ENCODE measurements at regions not wholly inside any gene's neighbourhood (a gene's known extent, or its start where the extent isn't known, plus 50 kb on each side); places are given as distances from the start of the nearest gene placed in this dataset.
"Not testable (repeated sequence)": the region's sequence is repeated elsewhere in the genome, so short reads cannot be mapped to it uniquely, and the experiment has no call there.

DNA sequence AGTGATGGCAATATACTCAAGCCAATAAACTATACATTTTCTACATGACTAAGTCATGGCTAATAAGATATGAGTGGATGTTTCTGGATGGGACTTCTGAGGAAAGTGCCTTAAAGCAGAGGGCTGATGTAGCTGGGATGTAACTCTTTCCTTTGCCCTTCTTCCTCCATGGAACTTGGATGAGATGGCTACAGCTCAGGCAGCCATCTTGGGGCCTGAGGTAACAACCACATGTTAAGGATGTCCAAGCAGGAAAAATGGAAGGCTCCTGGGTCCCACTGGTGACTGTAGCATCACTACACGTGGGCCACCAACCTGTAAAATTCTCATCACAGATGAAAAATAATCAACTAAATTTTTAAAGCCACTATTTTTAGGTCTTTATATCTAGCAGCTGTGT is 54.4 kb upstream of the GRIP1 start:
- no peak for DNase-seq

DNA sequence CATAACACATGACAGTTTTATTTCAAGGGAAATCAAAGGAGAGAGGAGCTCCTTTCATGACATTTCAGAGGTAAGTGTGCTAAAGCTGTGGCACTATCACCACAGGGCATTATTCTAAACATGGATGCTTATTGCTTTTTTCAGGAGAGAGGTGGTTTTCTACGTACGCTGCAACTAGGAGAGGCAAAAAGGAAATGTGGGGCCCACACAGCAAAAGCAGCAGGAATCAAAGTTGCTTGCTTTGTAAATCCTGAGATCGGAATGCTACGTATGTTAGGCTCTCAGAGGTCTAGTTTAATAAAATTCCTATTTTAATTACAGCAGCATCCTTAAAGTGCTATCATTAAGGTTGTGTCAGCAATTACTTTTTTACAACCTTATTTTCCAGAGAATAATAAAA is 55.0 kb upstream of the GRIP1 start:
- no peak for DNase-seq

DNA sequence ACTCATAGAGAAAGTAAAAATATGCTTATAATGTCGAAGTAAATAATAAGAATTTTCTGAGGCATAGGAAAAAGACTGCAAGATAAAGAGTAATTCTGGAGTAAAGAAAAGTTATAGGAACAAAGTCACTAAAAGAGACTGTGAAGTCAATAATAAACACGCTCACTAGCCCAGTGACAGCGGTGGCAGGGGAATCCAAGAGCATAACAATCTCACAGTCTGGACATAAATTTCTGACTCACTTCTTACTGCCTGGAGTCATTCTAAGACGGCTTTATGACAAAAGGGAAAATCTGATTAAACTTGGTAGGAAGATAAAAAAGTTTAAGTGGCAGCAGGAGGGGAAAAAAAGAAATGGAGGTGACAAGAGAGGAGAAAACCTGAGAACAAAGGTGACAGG is 56.4 kb upstream of the GRIP1 start:
- no peak for DNase-seq

DNA sequence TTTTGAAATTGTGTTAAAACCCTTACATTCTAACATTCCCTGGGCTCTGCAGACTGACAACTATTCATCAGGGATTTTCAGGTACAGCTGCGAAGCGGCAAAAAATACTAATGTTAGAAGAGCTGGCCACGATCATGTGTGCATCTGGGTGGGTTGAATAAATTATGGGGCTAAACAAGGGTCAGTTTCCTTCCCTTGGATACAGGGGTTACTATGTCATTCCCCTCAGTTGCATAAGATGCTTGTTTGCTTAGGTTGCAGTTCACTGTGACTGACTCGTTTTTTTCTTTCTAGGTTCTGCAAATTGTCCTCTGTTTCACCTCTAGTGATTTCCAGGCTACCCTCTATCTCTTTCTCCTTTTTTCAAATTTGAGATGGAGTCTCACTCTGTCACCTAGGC is 58.1 kb upstream of the GRIP1 start:
- no peak for DNase-seq

DNA sequence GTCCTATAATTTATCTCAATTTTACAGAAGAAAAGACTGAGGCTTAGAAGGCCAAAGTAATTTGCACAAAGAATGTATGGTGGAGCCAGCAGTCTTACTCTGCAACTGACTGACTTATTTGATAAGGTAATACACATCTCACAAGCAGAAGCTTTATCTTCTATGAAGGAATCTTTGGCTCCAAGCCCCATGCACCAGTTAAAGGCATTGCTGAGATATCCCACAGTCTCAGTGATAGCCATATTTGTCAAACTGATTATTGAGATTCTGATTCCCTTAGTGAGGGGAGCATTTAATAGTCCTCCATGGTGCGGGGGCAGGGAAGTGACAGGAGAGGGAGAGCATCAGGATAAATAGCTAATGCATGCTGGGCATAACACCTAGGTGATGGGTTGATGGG is 60.4 kb upstream of the GRIP1 start:
- DNase-seq: no peak

DNA sequence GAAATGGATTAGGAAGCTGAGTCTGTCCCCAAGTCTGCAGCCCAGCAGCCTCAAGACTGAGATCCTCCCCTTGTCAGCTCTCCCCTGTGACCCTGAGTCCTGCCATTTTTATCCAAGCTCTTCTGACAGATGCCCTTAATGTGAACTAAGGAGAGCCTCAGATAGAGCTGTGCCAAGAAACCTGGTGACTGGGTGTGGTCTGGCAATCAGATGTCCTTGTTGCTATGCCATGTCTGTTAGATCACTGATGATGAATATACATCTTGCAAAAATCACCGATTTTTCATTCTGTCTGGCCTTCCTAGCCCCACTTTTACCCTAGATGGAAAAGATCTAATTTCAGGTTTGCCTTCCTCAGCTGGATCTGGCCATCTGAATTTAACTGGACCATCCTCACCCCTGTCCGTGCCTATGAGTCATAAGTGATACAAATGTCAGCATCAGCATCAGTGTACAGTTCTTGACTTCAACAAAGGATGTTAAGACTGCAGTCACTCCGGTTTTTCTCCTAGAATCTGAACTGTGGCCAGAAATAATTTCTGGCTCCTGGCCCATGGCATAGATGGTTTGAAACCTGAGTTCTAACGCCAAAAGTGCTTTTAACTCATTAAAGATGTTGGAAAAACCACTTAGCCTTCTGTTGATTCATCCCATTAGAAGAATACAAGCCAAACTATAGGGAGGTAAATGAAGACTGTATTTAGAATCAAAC is 61.2 kb upstream of the GRIP1 start:
- no peak for DNase-seq

DNA sequence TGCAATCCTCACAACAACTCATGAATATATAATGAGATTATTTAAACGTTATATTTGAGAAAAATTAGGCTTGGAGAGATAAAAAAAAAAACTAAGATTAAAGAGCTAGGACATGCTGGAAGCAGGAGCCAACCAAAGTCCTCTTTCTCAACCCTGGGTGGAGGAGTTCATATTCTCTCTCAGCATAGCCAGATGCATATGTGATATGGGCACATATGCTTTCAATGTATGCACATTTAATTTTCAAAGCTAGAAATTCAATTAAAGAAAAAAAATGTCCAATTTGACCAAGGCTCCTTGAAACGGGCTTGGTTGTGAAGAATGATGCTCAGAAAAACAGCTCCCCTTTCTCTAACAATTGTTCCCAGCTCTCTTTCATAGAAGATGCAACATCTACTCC is 61.9 kb upstream of the GRIP1 start:
- no peak for DNase-seq

DNA sequence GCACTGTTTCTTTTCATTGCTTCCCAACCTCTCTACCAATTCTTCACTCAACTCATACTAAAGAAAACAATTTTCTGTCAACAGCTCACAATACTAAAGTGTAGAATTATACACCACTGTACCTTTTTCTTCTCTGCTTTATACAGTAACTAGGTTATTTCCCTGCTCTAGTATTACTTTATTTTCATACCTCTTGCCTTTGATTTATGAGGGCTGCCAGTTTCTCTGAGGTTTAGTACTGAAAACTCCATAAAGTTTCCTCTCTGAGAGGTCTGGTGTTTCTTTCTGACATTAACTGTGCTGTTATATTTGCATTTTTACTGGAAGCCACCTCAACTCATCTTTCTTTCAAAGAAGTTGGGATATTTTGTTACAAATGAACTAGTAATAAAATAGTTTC is 63.0 kb upstream of the GRIP1 start:
- no peak for DNase-seq

DNA sequence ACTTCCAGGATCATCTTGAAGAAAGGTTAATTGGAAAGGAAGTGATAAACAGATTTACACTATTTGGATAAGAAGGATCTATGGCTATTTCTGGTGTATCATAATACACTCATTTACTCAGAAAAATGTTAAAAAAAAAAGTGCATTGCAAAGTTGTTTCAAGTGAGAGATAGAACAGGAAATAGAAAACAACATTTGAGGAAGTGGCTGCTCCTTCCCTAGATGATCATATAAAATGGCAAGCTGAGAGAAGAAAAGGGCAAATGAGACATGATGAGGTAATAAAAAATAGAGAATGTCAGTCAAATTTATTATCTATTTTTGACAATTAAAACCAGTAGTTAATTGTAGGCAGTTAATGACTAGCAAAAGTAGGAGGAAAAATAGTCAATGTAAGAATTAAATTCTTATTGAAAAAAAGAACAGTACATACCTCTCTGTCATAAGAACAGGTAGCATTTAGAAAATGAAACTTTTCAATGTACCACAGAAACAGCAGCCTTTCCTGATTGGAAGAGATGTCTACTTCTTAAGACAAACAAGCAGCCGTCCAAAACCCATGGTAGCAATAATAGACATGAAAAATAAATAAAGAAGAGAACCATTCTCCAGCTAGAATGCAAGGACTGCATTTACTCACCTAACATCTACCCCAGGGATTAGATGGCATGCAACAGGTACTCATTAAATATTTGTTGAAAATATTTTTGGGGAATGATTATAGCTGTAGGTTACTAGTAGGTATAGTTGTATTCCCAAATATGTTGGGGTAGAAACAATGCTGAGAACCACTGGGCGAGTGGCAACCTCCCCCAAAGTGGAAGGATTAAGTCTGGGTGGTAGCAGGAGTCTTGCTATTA is 63.9 kb upstream of the GRIP1 start:
- no peak for DNase-seq

DNA sequence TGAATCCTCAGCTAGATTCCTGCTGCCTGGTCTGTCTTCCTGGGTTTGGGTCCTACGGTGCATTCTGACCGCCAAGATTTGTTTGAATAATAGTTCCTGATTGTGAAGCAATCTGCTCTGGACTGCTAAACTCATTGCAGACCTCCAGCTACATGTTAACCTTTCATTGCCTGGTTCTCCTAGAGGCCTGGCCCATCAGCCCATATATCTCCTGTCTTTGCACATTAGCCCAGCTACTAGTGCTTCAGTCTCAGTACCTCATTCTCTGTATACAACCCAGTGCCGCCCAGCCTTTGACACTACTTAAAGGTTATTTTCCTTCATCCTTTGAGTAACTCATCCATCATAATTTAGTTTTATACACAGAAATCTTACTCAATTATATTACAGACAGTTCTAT is 65.6 kb upstream of the GRIP1 start:
- no peak for DNase-seq

DNA sequence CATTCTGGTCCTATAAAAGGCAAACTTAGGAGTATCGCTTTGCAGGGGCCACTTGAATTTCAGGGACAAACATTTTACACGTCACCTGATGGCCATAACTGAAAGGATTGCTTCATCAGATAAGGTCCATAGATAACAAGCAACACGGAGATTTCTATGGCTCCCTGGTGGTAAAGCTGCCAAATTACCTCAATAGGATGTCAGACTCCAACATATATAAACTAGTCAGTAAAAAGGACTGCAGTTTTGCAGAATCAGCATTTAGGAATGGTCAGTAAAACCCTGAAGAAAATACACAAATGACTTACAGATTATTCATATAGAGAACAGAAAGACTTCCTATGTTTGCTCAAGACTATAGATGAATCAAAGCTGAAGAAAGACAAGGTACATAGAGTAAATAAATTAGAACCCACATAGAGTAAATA is 66.1 kb upstream of the GRIP1 start:
- DNase-seq: no peak

DNA sequence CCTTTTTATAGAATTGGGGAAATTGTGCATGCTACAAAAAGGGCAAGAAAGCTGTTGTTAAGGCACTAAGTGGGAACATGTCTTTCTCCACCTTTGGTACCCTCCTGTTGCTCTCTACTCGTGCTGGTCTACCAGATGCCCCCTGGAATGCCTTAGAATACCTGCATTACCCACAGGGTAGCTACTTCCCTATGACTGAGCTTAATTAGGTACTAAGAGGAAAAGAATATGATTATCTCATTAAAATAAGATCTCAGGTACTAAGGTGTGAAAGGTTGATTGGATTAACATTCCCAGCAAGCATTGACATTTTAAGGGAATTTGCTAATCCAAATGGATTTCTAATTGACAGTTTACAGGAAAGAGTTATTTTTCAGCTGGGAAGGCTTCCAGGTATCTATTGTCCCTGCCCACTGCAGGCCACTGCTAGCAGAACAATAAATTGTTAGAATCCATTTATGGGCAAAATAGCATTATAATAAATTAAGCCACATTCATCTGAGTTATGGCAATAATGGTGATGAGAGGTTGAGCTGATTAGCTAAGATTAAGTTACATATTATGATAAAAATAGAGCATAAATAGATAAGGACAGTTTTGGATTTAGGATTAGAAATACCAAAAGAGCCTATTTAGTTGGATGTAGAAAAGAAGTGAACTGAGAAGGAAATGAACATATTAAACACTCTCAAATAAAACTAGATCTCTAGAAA is 67.8 kb upstream of the GRIP1 start:
- no peak for DNase-seq

DNA sequence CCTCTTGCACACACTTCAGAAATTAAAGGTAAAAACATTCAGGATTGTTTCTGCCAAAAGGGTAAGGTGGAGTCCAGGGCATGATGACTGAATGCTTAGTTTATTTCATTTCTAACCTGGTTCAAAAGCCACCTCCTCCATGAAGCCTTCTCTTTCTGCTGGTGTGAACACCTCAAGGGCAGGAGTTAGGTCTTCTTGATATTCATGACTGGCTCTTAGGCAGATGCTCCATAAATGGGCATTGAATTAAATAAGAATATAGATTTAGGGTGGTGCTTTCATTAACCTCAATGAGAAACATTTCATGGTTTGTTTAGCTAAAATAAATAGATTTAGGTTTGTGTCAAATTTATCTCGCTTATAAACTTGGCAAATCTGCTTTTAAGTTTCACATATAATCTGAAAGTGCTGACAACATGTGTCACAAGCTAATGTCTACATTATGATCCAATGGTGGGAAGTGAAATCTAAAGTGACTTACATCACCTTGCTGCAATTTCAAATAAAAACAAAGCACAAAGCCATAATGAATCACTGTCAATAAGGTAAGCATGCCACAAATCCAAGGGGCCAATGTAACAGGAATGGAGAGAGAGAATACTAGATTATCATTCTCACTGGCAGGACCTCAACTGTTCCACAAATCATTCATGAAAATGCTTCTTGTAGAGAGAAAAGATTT is 72.7 kb upstream of the GRIP1 start:
- DNase-seq: no peak

DNA sequence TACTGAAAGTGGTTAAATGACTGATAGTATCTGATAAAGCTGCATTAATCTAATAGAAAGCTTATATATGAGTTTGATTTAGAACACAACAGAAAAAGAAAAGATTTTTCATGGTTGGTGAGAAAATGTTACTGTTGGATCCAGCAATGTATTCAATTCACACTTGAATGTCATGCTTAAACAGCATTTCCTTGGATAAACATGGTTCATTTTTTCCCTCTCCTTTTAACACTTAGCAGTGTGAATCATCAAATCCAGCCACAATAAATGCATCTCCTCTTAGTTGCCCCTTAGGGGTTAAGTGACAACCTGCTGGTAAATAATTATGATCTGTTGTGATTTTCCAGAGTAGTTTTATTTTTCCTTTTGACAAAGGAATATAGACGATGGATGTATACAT is 74.9 kb upstream of the GRIP1 start:
- no peak for DNase-seq

DNA sequence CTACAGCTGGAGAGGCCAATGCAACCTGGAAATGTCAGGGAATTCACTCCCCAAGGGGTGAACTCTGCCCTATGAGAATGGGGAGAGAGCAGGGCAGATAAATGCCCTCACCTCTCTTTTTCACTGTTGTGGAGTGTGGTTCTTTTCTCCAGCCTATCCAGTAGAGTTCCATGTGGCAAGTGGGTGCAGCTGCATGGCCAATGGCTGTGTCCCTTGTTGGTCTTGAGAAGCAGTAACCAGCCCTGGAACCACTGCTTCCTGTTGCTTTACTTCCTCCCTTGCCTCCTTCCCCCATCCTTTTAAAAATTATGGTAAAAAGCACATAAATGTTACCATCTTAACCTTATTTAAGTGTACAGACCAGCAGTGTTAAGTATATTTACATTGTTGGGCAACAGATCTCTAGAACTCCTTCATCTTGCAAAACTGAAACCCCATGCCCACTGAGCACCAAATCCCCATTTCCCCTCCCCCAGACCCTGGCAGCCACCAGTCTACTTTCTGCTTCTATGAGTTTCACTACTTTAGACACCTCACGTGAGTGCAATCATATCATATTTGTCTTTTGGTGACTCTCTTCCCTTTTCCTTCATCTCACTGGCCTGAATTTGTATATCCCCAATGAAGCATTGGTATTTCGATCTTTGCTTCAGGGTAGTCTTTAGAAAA is 77.0 kb upstream of the GRIP1 start:
- no peak for DNase-seq

DNA sequence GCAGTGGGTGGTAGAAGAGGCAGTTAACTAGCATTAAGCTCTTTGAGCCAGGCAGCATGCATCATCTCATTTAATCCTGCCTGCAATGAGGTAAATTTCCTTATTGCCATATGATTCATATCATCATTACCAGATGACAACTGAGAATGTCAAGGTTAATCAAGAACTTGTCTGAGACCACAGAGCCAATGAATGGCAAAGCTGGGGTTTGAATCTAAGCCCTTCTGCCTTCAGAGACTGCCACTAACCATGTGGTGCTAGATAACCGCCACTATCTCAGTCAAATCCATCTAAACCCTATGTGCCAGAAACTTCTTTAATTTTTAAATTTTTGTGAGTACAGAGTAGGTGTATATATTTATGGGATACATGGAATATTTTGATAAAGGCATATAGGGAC is 77.8 kb upstream of the GRIP1 start:
- DNase-seq: no peak

DNA sequence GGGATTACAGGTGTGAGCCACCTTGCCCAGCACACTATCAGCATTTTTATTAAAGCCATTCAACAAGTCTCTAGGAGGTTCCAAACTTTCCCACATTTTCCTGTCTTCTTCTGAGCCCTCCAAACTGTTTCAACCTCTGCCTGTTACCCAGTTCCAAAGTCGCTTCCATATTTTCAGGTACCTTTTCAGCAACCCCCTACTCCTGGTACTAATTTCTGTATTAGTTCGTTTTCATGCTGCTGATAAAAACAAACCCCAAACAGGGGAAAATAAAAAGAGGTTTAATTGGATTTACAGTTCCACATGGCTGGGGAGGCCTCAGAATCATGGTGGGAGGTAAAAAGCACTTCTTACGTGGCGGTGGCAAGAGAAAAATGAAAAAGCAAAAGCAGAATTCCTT is 81.2 kb upstream of the GRIP1 start:
- DNase-seq: not testable (repeated sequence)

DNA sequence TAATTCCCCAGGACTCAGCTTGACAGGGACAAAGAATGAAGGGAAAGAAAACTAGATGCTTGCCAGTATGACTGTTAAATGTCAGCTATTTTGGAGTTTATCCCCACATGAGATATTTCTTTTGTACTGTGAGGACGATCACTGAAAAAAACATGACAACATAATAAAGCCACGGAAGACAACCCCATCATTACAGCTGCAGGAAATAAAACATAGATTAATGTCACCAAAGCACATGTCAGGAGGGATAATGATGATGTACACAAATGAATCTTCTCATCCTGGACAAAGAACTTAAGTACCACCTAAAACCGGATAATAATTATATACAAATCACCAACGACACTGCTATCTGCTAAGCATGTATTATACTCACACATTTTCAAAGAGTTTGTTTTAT is 84.6 kb upstream of the GRIP1 start:
- DNase-seq: no peak

DNA sequence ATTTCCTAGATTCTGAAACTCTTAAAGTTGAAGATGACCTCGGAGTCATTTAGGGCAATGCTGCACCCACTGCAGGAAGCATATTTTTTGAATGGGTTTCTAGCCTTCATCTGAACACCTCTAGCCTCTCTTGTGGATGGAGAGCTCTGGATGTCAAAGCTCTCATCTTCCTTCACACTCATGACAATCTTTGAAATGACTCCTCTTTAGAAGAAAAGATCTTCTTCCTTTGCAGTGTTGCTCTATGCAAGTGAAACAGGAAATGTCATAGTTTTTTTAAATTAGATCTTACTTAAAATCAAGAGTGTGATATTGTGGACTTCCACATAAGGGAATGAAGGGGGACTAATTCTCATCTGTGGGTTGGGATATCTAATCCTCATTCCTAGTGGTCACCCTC is 86.3 kb upstream of the GRIP1 start:
- DNase-seq: no peak

DNA sequence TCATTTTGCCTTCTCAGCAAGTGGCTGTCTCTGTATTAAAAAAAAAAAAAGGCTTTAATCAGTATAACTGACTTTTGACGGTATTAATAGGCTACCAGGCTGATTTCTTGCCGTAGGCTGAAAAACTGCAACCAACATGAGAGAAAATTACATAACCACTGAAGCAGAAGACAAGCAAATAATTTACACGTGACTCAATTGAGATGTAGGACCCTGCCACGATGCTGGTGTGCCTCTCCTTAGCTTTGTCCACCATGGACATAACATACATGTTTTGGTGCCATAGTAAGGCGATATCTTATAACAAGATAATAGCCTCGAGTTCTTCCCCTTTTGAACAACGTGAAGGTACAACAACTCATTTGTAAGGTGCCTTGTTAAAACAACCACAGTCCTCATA is 88.7 kb upstream of the GRIP1 start:
- no peak for DNase-seq

DNA sequence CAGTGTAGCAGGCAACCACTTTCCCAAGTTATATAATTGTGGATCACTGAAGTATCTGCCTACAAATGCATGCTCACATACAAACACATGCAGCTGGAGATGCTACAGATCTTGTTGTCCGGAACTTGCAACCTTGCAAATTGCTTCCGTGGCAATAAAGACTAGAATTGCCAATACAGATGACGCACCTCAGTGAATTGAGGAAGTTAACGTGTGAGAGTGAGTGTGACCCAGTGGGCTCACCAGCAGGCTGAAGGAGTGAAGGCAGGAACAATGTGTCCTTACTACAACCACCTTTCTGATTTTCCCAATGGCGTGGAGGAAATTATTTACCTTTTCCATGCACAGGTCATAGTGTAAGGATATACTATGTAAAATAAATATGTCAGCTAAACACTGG is 89.4 kb upstream of the GRIP1 start:
- DNase-seq: no peak

DNA sequence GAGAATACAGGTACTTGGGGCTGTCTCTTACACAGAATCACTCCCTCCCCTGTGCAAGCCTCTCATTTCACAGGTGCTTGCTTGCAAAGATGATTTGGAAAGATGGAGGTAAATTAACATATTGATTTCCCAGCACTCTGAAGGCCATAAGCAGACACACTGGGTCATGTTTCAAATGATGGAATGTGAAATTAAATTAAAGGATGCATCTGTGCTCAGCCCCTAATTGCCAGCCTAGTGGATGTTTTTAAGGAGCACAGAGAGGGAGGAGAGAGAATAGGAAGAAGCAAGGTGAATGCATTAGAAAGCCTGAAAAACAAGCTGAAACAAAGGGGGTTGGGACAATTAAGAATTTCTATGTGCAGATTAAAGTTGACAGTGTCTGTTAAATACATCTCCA is 96.1 kb upstream of the GRIP1 start:
- DNase-seq: no peak
